ENCODE measurements at regions not wholly inside any gene's neighbourhood (a gene's known extent, or its start where the extent isn't known, plus 50 kb on each side); places are given as distances from the start of the nearest gene placed in this dataset.

- TF ChIP-seq POLR2A (IDR thresholded peaks at IDR 0.05) (no peak), CTCF (IDR thresholded peaks at IDR 0.05 in 8 of 11, conservative IDR thresholded peaks at IDR 0.05 in 3 of 11) (no peak)
These were observed 379.3 kb upstream of the DCN start for GRCh38 chr12:91561958-91562325.
